ENCODE measurements at regions not wholly inside any gene's neighbourhood (a gene's known extent, or its start where the extent isn't known, plus 50 kb on each side); places are given as distances from the start of the nearest gene placed in this dataset.

DNA sequence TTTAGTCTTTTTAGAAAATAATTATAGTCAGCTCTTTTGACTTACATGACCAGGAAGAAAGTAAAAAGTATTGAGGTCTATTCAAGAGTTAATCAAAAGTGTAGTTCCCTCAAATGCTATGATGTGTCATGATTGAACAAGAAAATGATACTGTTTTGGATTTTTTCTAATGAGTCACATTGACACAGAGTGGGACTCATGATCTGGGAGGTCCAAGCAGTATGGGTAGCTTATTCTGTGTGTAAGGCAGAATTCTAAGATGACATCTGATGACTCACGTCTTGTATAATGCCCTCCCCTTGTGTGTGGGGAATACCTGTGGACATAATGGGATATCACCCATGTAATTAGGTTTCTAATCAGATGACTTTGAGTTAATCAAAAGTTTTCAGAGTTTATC, 178.1 kb upstream of the DDHD1 start:
- no peak for DNase-seq

DNA sequence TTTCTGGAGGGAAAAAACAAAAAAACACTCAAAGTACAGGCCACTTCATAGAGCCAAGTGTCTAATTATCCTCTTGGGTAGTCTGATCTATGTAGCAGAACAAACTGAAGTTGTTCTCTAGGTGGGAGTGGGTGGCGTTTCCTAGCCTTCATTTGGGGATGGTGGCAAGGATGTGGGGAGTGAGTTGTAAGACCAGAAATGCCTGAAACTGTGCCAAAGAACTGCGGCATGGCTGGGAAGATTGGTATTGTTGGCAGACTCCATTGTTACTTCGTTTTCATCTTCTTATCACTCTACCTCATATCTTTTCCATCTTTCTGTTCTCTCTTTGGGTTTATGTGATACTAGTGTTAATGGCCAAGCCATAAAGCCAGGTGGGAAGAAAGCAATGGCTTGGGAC, 177.3 kb upstream of the DDHD1 start:
- no peak for DNase-seq

GRCh38 chr14:53328841-53329240, 175.7 kb upstream of the DDHD1 start:
- no peak for DNase-seq

GRCh38 chr14:53327716-53328115, 174.6 kb upstream of the DDHD1 start:
- DNase-seq = no peak

GRCh38 chr14:53325176-53325806, 172.2 kb upstream of the DDHD1 start:
- no peak for DNase-seq

GRCh38 chr14:53316504-53316903, 163.4 kb upstream of the DDHD1 start:
- no peak for DNase-seq

DNA sequence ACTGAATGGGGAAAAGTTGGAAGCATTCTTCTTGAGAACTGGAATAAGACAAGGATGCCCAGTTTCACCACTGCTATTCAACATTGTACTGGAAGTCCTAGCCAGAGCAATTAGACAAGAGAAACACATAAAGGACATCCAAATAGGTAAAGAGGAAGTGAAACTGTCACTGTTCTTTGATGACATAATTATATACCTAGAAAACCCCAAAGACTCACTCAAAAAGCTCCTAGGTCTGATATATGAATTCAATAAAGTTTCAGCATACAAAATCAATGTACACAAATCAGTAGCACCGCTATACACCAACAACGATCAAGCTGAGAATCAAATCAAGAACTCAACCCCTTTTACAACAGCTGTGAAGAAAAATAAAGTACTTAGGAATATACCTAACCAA, 157.3 kb upstream of the DDHD1 start:
- no peak for DNase-seq

GRCh38 chr14:53306911-53307310, 153.8 kb upstream of the DDHD1 start:
- DNase-seq = no peak

DNA sequence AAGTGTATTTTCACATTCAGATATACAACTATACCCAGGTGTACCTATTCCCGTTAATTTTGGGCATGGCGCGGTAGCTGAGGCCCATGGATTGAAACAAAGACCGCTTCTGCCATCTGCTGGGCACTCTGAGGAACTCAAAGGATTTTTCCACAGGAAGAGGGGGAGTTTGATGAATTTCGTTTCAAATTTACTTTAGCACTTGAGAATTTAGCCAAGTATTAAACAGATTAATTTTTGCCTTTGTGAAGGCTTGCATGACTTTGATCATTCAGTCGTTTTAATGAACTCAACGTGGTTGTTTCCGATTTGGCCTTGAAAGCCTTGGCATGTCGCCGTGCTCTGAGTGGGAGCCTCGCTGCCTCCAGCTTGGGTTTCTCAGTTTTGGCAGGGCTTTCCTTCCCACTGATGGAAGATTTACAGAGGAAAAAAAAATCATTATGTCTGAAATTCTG, 153.2 kb upstream of the DDHD1 start:
- no peak for DNase-seq

GRCh38 chr14:53304726-53305381, 151.7 kb upstream of the DDHD1 start:
- no peak for DNase-seq

GRCh38 chr14:53295985-53296582, 143.0 kb upstream of the DDHD1 start:
- DNase-seq = no peak

- no peak for DNase-seq
Measured at GRCh38 chr14:53295372-53295771, 142.2 kb upstream of the DDHD1 start.

DNA sequence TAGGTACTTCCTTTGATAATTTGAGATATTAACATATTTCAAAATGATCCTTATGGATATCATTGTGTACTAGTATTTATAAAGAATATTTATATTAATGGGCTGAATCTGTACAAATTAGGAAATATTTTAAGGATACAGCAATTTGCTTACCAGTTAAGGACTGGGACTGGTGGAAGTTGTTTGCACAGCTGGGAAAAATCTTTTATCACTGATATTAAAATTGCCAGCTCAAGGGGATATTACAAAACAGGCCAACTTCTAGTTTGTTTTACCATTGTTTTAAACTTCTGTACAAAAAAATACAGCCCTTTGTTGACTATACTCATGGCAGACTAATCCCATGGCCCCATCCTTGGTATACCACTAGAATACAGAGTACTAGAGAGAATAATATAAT, 133.2 kb upstream of the DDHD1 start:
- no peak for DNase-seq

- no peak for DNase-seq
Measured at GRCh38 chr14:53285821-53286220, 132.7 kb upstream of the DDHD1 start.

DNA sequence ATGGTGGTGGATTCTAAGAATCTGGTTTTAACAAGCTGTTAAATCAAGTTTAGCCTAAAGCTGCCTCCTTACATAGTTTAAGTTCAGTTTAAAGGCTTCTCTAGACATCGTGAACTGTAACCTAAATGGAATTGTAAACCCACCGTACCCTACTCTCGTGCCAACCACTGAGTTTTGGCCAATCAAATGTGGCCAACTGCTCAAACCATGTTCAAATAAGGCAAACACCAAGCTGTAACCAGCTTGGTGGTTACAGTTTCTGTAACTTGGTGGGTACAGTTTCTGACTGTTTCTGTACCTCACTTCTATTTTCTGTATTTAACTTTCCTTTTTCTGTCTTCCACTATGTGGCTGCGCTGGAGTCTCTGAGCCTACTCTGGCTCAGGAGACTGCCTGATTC, 131.9 kb upstream of the DDHD1 start:
- no peak for DNase-seq

DNA sequence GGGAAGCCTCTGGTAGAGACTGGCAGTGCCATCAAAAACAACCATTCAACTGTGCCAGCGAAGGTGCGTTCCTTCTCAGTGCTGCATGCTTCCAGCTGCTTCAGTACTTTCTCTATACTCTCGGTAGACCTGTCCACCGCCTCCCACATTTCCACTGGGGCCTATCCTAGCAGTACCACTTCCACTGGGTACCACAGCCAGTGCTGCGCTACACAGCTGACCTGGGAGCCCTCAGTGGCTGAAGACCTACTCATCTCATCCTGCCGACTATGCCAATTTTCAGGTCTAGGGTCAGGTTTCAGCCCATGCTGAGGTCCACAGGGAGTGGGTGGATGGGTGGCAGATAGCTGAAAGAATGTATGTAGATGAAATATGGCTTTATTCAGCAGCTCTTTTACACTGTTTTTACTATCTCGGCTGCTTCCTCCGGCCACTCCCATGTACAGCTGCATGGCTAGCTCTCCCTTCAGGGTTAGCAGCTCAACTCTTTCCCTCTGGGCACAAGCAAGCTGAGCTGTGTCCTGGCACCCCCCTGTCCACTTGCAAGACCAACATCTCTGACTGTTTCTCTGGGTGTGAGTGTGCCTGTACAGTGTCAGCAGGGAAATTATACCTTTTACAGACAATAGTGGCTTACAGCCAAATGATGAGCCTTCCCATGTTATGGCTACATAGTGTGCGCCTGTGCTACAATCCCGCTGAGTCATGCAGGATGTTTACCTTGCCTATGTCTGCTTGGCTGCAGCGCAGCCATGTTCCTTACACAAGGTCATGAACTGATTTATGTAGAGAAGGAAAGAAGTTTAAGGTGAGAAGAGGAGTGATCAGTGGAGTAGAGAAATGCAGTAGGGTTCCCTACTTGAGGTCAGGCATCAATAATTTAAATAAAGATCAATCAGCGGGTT, 125.7 kb upstream of the DDHD1 start:
- no peak for DNase-seq

DNA sequence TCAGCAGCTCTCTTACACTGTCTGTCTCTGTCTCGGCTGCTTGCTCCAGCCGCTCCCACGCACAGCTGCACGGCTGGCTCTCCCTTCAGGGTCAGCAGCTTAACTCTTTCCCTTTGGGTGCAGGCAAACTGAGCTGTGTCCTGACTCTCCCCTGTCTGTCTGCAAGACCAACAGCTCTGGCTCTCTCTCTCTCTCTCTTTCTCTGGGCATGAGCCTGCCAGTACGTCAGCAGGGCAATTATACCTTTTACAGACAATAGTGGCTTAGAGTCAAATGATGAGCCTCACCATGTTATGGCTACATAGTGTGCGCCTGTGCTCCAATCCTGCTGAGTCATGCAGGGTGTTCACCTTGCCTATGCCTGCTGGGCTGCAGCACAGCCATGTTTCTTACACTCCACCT, 120.5 kb upstream of the DDHD1 start:
- DNase-seq = no peak

DNA sequence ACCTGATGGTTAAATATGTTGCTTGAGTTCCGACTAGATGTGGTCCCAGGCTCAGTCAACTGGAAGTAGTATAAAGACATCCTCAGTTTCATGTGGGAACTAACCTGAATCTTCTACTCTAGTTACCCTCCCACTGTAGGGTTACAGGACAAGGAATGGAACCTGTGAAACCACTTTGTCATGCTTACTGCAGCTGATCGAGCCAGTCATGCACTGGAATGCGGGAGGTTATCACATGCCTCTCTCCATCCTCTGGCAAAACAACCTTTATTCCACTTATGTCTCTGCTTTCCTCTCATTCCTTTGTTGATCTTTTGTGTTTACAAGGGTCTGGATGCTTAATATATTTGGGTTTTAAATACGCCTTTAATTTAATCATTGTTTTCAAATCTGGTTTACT, 111.9 kb upstream of the DDHD1 start:
- DNase-seq = no peak

- DNase-seq = no peak
Measured at GRCh38 chr14:53260928-53261327, 107.8 kb upstream of the DDHD1 start.

- no peak for DNase-seq
Measured at GRCh38 chr14:53260286-53260685, 107.2 kb upstream of the DDHD1 start.

GRCh38 chr14:53252141-53252540, 99.0 kb upstream of the DDHD1 start:
- DNase-seq = no peak

GRCh38 chr14:53249059-53249458, 95.9 kb upstream of the DDHD1 start:
- no peak for DNase-seq

- no peak for DNase-seq
Measured at GRCh38 chr14:53247596-53248370, 94.7 kb upstream of the DDHD1 start.

Data from GDM1 (cell line).